ENCODE measurements at regions not wholly inside any gene's neighbourhood (a gene's known extent, or its start where the extent isn't known, plus 50 kb on each side); places are given as distances from the start of the nearest gene placed in this dataset.

- TF ChIP-seq EZH2 (IDR thresholded peaks at IDR 0.05) (no peak), POLR2AphosphoS5 (IDR thresholded peaks at IDR 0.05; ENCODE audit: borderline replicate concordance, low read depth, low read length) (no peak)
Measured at GRCh38 chr2:64234785-64235184, 90.6 kb upstream of the PELI1 start.
